ENCODE measurements at regions not wholly inside any gene's neighbourhood (a gene's known extent, or its start where the extent isn't known, plus 50 kb on each side); places are given as distances from the start of the nearest gene placed in this dataset.

GRCh38 chr3:45306406-45307008, 80.4 kb upstream of the TMEM158 start:
- Histone ChIP-seq H3K27ac (ENCODE audit: low read length) (no peak overlapping the region), H3K79me2 (ENCODE audit: low read length) (no peaks in the 10 kb centered on the region)

DNA sequence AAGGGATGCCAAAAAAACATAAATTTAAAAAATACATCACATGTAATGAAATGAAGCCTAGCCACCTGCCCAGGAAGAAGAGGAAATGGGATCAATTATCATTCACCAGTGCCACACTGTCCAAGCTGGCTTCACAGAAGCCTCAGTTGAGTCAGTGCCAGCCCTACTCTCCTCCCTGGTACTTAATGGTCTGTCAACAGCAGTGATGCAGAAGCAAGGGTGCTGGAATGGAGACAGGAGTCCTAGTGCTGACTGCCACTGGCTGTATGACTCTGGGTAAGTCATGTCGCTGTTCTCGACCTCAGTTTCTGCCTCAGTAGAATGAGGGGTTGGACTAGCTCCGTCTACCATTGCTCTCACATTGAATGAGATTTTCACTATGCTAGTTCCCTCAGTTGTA, 78.5 kb upstream of the LARS2 start:
- Histone ChIP-seq H3K4me2 (ENCODE audit: low read depth, low read length) (no peak overlapping the region), H2AFZ (ENCODE audit: low read length) (no peak overlapping the region), H3K27ac (ENCODE audit: low read length) (no peak overlapping the region), H3K79me2 (ENCODE audit: low read length) (no peaks in the 10 kb centered on the region), H3K4me3 (ENCODE audit: low read length) (no peak overlapping the region), H3K27me3 (replicated peaks; ENCODE audit: insufficient read depth, low read length) (no peaks in the 10 kb centered on the region), H3K9ac (ENCODE audit: low read length) (no peak overlapping the region), H3K9me2 (replicated peaks; ENCODE audit: insufficient read depth, low read length) (no peaks in the 10 kb centered on the region), H3K4me1 (ENCODE audit: low read length) (no peaks in the 10 kb centered on the region), H3K9me3 (replicated peaks; ENCODE audit: insufficient read depth, low read length) (no peaks in the 10 kb centered on the region), H3K36me3 (replicated peaks; ENCODE audit: insufficient read depth, low read length) (no peaks in the 10 kb centered on the region), H4K20me1 (ENCODE audit: insufficient read depth, low read length) (no peaks in the 10 kb centered on the region), H3F3A (ENCODE audit: insufficient read depth, low read length) (no peaks in the 10 kb centered on the region)
- no peak for DNase-seq
- no peak for TF ChIP-seq EZH2phosphoT487 (IDR thresholded peaks at IDR 0.05; ENCODE audit: low read length)
- TF ChIP-seq EZH2 (optimal IDR thresholded peaks at IDR 0.05; ENCODE audit: low read depth, low read length) = no peak
- no peak for TF ChIP-seq CTCF (IDR thresholded peaks at IDR 0.05; ENCODE audit: low read length)

More at GRCh38 chr3:45306406-45307008, 80.4 kb upstream of the TMEM158 start:
- no peaks in the 10 kb centered on the region for H4K20me1 ChIP-seq (ENCODE audit: insufficient read depth, low read length)
- no peak overlapping the region for H2AFZ ChIP-seq (ENCODE audit: low read length)
- TF ChIP-seq CTCF (IDR thresholded peaks at IDR 0.05; ENCODE audit: low read length) (no peak), EZH2 (optimal IDR thresholded peaks at IDR 0.05; ENCODE audit: low read depth, low read length) (no peak), EZH2phosphoT487 (IDR thresholded peaks at IDR 0.05; ENCODE audit: low read length) (no peak)
- no peak overlapping the region for H3K4me2 ChIP-seq (ENCODE audit: low read depth, low read length)
- H3K9ac ChIP-seq (ENCODE audit: low read length) = no peak overlapping the region
- no peak for DNase-seq
- no peaks in the 10 kb centered on the region for H3K36me3 ChIP-seq (replicated peaks; ENCODE audit: insufficient read depth, low read length)
- no peaks in the 10 kb centered on the region for H3K9me2 ChIP-seq (replicated peaks; ENCODE audit: insufficient read depth, low read length)
- H3K4me3 ChIP-seq (ENCODE audit: low read length) = no peak overlapping the region
- no peaks in the 10 kb centered on the region for H3K4me1 ChIP-seq (ENCODE audit: low read length)
- no peaks in the 10 kb centered on the region for H3F3A ChIP-seq (ENCODE audit: insufficient read depth, low read length)
- H3K9me3 ChIP-seq (replicated peaks; ENCODE audit: insufficient read depth, low read length) = no peaks in the 10 kb centered on the region
- H3K27me3 ChIP-seq (replicated peaks; ENCODE audit: insufficient read depth, low read length) = no peaks in the 10 kb centered on the region

DNA sequence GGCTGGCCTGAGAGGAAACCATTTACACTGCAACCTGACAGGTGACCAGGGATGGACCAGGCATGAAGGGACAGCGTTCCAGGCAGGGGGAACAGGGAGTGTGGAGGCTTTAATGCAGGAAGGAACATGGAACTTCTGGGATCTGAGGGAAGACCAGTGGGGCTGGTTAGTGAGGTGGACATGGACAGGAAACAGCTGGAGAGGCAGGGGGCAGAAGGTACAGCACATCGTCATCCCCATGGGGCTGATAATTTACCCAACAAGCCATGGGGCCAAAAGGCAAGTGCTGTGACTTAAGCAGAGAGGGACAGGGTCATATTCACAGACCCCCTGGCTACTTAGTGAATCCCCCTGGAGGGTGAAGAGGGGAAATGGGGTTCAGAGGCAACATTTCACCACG, 77.0 kb upstream of the LARS2 start:
- H3K9me3 ChIP-seq (replicated peaks; ENCODE audit: insufficient read depth, low read length) = no peaks in the 10 kb centered on the region
- H3K36me3 ChIP-seq (replicated peaks; ENCODE audit: insufficient read depth, low read length) = no peaks in the 10 kb centered on the region
- H3K4me2 ChIP-seq (ENCODE audit: low read depth, low read length) = no peak overlapping the region
- DNase-seq = no peak
- H3K27me3 ChIP-seq (replicated peaks; ENCODE audit: insufficient read depth, low read length) = no peaks in the 10 kb centered on the region
- H3K4me1 ChIP-seq (ENCODE audit: low read length) = no peaks in the 10 kb centered on the region
- H2AFZ ChIP-seq (ENCODE audit: low read length) = no peak overlapping the region
- no peak overlapping the region for H3K4me3 ChIP-seq (ENCODE audit: low read length)
- no peak overlapping the region for H3K9ac ChIP-seq (ENCODE audit: low read length)
- no peaks in the 10 kb centered on the region for H3F3A ChIP-seq (ENCODE audit: insufficient read depth, low read length)
- H3K9me2 ChIP-seq (replicated peaks; ENCODE audit: insufficient read depth, low read length) = no peaks in the 10 kb centered on the region
- H3K79me2 ChIP-seq (ENCODE audit: low read length) = no peaks in the 10 kb centered on the region
- TF ChIP-seq EZH2phosphoT487 (IDR thresholded peaks at IDR 0.05; ENCODE audit: low read length) (no peak), EZH2 (optimal IDR thresholded peaks at IDR 0.05; ENCODE audit: low read depth, low read length) (no peak), CTCF (IDR thresholded peaks at IDR 0.05; ENCODE audit: low read length) (no peak)
- no peaks in the 10 kb centered on the region for H4K20me1 ChIP-seq (ENCODE audit: insufficient read depth, low read length)
- H3K27ac ChIP-seq (ENCODE audit: low read length) = no peak overlapping the region

Measured in MM.1S (cell line).